NT2/D1 (cell line): ENCODE measurements at regions not wholly inside any gene's neighbourhood (a gene's known extent, or its start where the extent isn't known, plus 50 kb on each side); places are given as distances from the start of the nearest gene placed in this dataset.

Experiments
- SUZ12 ChIP-seq: IDR thresholded peaks from 2 replicates; pipeline ENCODE4 v1.6.1; 2011; ENCODE audit not compliant: insufficient read length, insufficient read depth; ENCODE audit errors: extremely low read depth
- YY1 ChIP-seq: IDR thresholded peaks from 2 replicates; pipeline ENCODE4 v1.6.1; 2011; ENCODE audit not compliant: insufficient read length, insufficient read depth
- ZNF274 ChIP-seq: IDR thresholded peaks from 2 replicates; pipeline ENCODE4 v1.6.1; 2011; ENCODE audit warnings: mild to moderate bottlenecking, low read depth, low read length

DNA sequence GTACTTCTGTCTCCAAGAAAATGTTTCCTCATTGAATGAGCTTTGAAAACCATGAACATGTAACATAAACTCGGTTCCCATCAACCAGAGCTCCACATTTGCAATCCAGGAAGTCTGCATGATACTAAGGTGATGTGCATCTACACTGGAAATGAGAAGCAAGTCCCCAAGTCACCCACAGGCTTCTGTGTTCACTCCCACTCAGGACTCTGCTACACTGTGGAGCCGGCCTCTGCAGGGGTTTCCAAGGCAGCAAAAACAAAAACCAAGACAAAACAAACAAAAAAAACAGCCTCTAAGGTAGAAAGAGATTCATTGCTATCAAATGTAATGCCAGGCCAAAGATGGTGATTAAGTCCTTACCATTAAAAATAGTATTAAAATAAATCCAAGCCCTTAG is 593.7 kb downstream of the IRX1 start:
- no peak for TF ChIP-seq ZNF274
- TF ChIP-seq YY1, result no peak
- TF ChIP-seq SUZ12, result no peak
